ENCODE measurements at regions not wholly inside any gene's neighbourhood (a gene's known extent, or its start where the extent isn't known, plus 50 kb on each side); places are given as distances from the start of the nearest gene placed in this dataset.
A peak's percentile ranks its signal among the peaks of the same experiment; 100 is the strongest.
"Not testable (repeated sequence)": the region's sequence is repeated elsewhere in the genome, so short reads cannot be mapped to it uniquely, and the experiment has no call there.

DNA sequence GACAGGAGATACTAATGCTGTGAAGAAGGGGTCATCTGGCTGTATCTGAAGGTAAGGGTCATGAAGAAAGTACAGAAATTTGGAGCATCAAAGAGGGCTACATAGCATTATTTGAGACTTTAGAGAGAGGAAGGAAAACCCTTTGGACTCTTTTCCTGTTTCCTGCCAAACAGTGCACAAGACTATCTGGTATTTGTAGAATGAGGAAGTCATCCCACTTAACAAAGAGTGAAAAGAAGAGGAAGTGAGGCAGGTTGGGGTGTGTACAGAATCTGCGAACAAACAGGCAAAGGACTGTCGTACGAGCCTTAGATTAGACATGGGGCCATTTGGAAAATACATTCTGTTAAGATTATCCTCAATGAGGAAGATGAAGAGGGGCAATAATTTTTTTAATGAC, 546.8 kb upstream of the EPHA6 start:
- in situ Hi-C loops (cut with HindIII; ENCODE audit: low pct_unique_long_range_greater_than_20kb, low sequenced_read_pairs) = no loop called here
- no peak for DNase-seq (ENCODE audit: low read depth, low spot score)

DNA sequence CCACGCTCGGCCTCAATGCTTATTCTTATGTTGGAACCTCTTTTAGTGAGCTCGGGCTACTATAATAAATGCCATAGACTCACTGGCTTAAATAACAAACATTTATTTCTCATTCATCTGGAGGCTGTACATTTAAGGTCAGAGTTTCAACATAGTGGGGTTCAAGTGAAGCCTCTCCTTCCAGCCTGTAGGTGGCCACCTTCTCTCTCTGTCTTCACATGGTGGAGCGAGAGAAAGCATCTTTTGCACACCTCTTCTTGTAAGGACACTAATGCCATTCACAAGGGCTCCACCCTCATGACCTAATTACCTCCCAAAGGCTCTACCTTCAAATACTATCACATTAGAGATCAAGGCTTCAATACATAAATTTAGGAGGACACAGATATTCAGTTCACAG, 520.3 kb upstream of the EPHA6 start:
- DNase-seq (ENCODE audit: low read depth, low spot score) = peak; percentile 36
- in situ Hi-C loops (cut with HindIII; ENCODE audit: low pct_unique_long_range_greater_than_20kb, low sequenced_read_pairs) = no loop called here

DNA sequence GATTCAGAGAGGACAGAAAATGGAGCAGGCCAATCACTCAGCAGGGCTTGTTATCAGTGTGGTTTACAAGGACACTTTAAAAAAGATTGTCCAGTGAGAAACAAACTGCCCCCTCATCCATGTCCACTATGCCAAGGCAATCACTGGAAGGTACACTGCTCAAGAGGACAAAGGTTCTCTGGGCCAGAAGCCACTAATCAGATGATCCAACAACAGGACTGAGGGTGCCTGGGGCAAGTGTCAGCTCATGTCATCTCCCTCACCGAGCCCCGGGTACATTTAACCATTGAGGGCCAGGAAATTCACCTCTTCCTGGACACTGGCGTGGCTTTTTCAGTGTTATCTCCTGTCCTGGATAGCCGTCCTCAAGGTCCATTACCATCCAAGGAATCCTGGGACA, 513.7 kb upstream of the EPHA6 start:
- no peak for DNase-seq (ENCODE audit: low read depth, low spot score)
- in situ Hi-C loops (cut with HindIII; ENCODE audit: low pct_unique_long_range_greater_than_20kb, low sequenced_read_pairs) = no loop called here

DNA sequence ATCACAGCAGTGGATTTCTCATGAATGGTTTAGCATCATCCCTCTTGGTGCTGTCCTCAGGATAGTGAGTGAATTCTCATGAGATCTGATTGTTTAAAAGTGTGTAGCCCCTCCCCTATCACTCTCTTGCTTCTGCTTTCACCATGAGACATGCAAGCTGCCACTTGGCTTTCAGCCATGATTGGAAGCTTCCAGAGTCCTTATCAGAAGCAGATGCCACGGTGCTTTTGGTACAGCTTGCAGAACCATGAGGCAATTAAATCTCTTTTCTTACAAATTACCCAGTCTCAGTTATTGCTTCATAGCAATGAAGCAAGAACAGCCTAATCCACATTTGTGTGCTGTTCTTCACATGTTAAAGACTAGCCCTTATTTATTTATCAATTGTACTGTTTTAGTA, 495.2 kb upstream of the EPHA6 start:
- in situ Hi-C loops (cut with HindIII; ENCODE audit: low pct_unique_long_range_greater_than_20kb, low sequenced_read_pairs) = no loop called here
- no peak for DNase-seq (ENCODE audit: low read depth, low spot score)

DNA sequence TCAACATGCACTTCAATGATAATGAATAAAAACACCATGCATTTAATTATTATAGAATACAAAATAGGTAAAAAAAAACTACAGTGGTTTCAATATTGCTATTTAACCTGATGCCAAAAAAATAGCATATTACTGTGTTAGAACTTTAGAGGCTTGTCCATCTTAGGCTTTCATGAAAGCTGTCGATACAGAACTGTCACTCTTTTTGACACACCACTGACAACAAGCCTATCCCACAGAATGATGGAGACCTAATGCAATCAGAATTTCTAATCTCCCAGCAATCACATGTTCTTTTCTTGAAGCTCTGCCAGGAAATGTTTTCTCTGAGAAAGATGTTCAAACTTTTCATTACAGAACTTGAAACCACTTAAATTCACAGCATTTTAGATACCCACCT, 490.3 kb upstream of the EPHA6 start:
- DNase-seq (ENCODE audit: low read depth, low spot score) = no peak
- in situ Hi-C loops (cut with HindIII; ENCODE audit: low pct_unique_long_range_greater_than_20kb, low sequenced_read_pairs) = no loop called here

- no peak for DNase-seq (ENCODE audit: low read depth, low spot score)
- in situ Hi-C loops (cut with HindIII; ENCODE audit: low pct_unique_long_range_greater_than_20kb, low sequenced_read_pairs) = no loop called here
Observed at GRCh38 chr3:96330795-96331194, 483.6 kb upstream of the EPHA6 start.

- peak; percentile 46 for DNase-seq (ENCODE audit: low read depth, low spot score)
Observed at GRCh38 chr3:96331341-96331740, 483.1 kb upstream of the EPHA6 start.

DNA sequence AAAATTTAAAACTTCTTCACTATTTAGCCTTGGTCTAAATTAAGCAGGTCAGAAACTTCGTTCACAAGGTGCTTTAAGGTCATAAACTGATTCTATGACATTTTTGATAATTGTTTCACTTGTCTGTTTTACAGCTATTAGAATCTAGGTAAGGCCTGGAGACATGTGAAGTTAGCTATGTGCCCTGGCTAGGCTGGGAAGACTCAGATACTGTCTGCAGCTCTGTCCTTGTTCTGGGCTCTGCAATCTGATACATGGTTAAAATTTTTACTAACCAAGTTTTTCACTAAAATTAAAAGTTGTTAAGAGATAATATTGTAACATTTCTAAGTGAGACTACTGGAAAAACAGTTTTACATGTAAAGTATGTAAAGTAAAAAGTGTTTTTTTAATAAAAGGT, 479.6 kb upstream of the EPHA6 start:
- no peak for DNase-seq (ENCODE audit: low read depth, low spot score)
- in situ Hi-C loops (cut with HindIII; ENCODE audit: low pct_unique_long_range_greater_than_20kb, low sequenced_read_pairs) = no loop called here

More at GRCh38 chr3:96331341-96331740, 483.1 kb upstream of the EPHA6 start:
- in situ Hi-C loops (cut with HindIII; ENCODE audit: low pct_unique_long_range_greater_than_20kb, low sequenced_read_pairs) = no loop called here

DNA sequence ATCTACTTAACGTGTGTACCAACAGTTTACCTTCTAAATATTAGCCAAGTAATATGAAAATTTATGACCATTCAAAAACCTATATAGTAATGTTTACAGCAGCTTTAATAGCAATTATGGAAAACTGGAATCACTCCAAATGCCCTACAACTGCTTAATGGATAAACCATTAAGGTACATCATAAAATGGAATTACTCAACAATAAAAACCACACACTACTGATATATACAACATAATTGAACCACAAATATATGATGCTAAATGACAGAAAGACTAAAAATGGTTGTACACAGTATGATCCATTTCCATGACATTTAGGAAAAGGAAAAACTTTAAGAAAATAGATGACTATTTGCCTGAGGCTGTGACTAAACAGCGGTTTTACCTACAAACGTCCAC, 467.1 kb upstream of the EPHA6 start:
- in situ Hi-C loops (cut with HindIII; ENCODE audit: low pct_unique_long_range_greater_than_20kb, low sequenced_read_pairs) = no loop called here
- DNase-seq (ENCODE audit: low read depth, low spot score) = no peak

GRCh38 chr3:96351598-96351997, 462.8 kb upstream of the EPHA6 start:
- in situ Hi-C loops (cut with HindIII; ENCODE audit: low pct_unique_long_range_greater_than_20kb, low sequenced_read_pairs); DNase-seq (ENCODE audit: low read depth, low spot score): not testable (repeated sequence)

- in situ Hi-C loops (cut with HindIII; ENCODE audit: low pct_unique_long_range_greater_than_20kb, low sequenced_read_pairs) = no loop called here
- no peak for DNase-seq (ENCODE audit: low read depth, low spot score)
Observed at GRCh38 chr3:96354106-96354505, 460.3 kb upstream of the EPHA6 start.

GRCh38 chr3:96354742-96355141, 459.7 kb upstream of the EPHA6 start:
- DNase-seq (ENCODE audit: low read depth, low spot score) = no peak
- in situ Hi-C loops (cut with HindIII; ENCODE audit: low pct_unique_long_range_greater_than_20kb, low sequenced_read_pairs) = no loop called here

- no peak for DNase-seq (ENCODE audit: low read depth, low spot score)
- in situ Hi-C loops (cut with HindIII; ENCODE audit: low pct_unique_long_range_greater_than_20kb, low sequenced_read_pairs) = no loop called here
Observed at GRCh38 chr3:96361241-96361640, 453.2 kb upstream of the EPHA6 start.

- in situ Hi-C loops (cut with HindIII; ENCODE audit: low pct_unique_long_range_greater_than_20kb, low sequenced_read_pairs) = no loop called here
- no peak for DNase-seq (ENCODE audit: low read depth, low spot score)
Observed at GRCh38 chr3:96370637-96371036, 443.8 kb upstream of the EPHA6 start.

GRCh38 chr3:96410006-96410730, 404.2 kb upstream of the EPHA6 start:
- DNase-seq (ENCODE audit: low read depth, low spot score) = no peak
- in situ Hi-C loops (cut with HindIII; ENCODE audit: low pct_unique_long_range_greater_than_20kb, low sequenced_read_pairs) = no loop called here

DNA sequence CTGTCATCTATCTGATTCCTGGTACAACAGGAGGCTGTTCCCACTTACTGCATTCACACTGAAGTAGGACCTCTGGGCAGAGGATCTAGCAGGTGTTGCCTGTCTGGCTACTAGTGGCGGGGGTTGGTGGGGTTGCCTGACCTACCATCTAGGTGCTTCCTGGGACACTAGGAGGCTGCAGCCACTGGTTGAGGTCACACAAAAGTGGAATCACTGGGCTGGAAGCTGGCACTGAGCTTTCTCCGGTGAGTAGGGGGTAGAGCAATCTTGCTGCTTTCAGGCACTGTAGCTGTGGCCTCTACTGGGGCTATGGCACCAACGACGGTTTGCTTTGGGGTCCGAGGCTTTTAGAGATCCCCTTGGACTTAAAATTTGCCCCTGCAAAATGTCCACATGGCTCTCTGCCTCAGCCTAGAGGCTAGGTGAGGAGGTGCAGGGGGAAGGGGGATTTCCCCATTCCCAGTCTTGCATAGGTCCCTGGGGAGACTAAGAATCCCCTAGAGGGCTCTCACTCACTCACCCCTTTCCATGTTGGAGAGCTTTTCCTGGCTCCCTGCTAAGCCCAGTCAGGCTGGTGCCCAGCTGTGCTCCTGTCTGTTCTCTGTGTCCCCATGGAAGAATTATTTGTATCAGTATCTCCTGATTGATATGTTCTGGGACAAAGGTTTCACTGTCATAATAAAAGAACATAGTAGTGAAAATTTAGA, 397.7 kb upstream of the EPHA6 start:
- in situ Hi-C loops (cut with HindIII; ENCODE audit: low pct_unique_long_range_greater_than_20kb, low sequenced_read_pairs) = no loop called here
- no peak for DNase-seq (ENCODE audit: low read depth, low spot score)

DNA sequence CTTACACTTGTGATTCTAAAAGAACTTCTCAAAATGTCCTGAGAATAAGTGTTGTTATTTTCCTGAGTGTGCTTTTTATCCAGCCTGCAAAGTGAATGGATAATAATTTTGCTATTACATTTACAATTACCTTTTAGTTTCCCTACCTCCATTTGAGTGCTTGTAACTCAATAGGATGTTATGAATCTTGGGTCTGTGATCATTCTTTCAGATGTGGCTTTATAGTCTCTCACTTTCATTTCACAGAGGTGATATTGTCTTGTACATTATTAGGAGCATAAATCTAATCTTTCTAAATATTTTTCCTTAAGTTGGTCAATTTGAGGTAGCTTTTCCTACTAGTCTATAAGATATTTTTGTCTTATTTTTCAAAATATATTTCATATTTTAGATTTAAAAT, 386.3 kb upstream of the EPHA6 start:
- in situ Hi-C loops (cut with HindIII; ENCODE audit: low pct_unique_long_range_greater_than_20kb, low sequenced_read_pairs) = no loop called here
- no peak for DNase-seq (ENCODE audit: low read depth, low spot score)

GRCh38 chr3:96430079-96430478, 384.3 kb upstream of the EPHA6 start:
- in situ Hi-C loops (cut with HindIII; ENCODE audit: low pct_unique_long_range_greater_than_20kb, low sequenced_read_pairs) = no loop called here
- DNase-seq (ENCODE audit: low read depth, low spot score) = no peak

- no peak for DNase-seq (ENCODE audit: low read depth, low spot score)
- in situ Hi-C loops (cut with HindIII; ENCODE audit: low pct_unique_long_range_greater_than_20kb, low sequenced_read_pairs) = no loop called here
Observed at GRCh38 chr3:96434651-96435050, 379.7 kb upstream of the EPHA6 start.
